Cardiac muscle cell (in vitro differentiated cells and primary cell): ENCODE measurements at regions not wholly inside any gene's neighbourhood (a gene's known extent, or its start where the extent isn't known, plus 50 kb on each side); places are given as distances from the start of the nearest gene placed in this dataset.

Source experiments
- DNase-seq, 2 donors: peaks; one replicate each; pipeline versions ENCODE4 v3.0.0 to v3.0.0-alpha.2; 2010 to 2017; ENCODE audit warnings: low read depth in 1 of 2, low spot score in 1 of 2
- H3K27ac ChIP-seq: fragments of 200-600 bp; sonication (generic); 2 replicates; pipeline ENCODE4 v1.5.1; 2016
- H3K27me3 ChIP-seq: fragments of 200-600 bp; sonication (generic); 2 replicates; pipeline ENCODE4 v1.6.0; 2016; ENCODE audit warnings: control low read depth
- H3K36me3 ChIP-seq: fragments of 200-600 bp; sonication (generic); 2 replicates; pipeline ENCODE4 v1.5.1; 2016; ENCODE audit warnings: control low read depth
- H3K4me1 ChIP-seq: fragments of 200-600 bp; sonication (generic); 2 replicates; pipeline ENCODE4 v1.8.1; 2017; ENCODE audit warnings: low read depth, mild to moderate bottlenecking, mixed run types
- H3K4me3 ChIP-seq: fragments of 200-600 bp; sonication (generic); 2 replicates; pipeline ENCODE4 v1.5.1; 2016; ENCODE audit warnings: mild to moderate bottlenecking
- H3K9me3 ChIP-seq: fragments of 200-600 bp; sonication (generic); 2 replicates; pipeline ENCODE4 v1.5.1; 2017; ENCODE audit warnings: low read depth, mild to moderate bottlenecking, control low read depth
- TF ChIP-seq, protein P1 (sequence below): IDR thresholded peaks from 2 replicates; pipeline ENCODE4 v1.5.1; 2012; ENCODE audit warnings: low read depth, mild to moderate bottlenecking, low read length

DNA sequence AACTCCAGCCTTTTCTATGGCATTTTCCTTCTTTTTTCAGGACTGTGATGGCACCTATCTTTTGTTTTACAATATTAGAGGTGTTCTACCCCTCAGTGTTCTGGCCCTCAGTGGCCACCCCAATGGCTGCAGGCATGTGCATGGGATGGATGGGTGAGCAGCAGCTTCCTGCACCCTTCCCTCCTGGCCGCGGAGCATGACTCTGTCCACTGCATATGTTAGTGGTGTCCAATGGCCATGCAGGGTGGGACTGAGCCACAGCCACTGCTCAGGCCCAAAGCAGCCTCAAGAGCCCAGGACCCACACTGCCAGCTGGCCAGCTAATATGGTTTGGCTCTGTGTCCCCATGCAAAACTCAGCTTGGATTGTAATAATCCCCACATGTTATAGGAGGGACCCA, 1032.3 kb upstream of the FBXO33 start:
- no peak for DNase-seq
- H3K9me3 ChIP-seq = no peaks in the 10 kb centered on the region
- TF ChIP-seq, protein P1, sequence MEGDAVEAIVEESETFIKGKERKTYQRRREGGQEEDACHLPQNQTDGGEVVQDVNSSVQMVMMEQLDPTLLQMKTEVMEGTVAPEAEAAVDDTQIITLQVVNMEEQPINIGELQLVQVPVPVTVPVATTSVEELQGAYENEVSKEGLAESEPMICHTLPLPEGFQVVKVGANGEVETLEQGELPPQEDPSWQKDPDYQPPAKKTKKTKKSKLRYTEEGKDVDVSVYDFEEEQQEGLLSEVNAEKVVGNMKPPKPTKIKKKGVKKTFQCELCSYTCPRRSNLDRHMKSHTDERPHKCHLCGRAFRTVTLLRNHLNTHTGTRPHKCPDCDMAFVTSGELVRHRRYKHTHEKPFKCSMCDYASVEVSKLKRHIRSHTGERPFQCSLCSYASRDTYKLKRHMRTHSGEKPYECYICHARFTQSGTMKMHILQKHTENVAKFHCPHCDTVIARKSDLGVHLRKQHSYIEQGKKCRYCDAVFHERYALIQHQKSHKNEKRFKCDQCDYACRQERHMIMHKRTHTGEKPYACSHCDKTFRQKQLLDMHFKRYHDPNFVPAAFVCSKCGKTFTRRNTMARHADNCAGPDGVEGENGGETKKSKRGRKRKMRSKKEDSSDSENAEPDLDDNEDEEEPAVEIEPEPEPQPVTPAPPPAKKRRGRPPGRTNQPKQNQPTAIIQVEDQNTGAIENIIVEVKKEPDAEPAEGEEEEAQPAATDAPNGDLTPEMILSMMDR = no peak
- H3K27me3 ChIP-seq = no peaks in the 10 kb centered on the region
- H3K4me1 ChIP-seq = no peaks in the 10 kb centered on the region
- H3K36me3 ChIP-seq = no peaks in the 10 kb centered on the region
- no peak overlapping the region for H3K4me3 ChIP-seq
- no peak overlapping the region for H3K27ac ChIP-seq

DNA sequence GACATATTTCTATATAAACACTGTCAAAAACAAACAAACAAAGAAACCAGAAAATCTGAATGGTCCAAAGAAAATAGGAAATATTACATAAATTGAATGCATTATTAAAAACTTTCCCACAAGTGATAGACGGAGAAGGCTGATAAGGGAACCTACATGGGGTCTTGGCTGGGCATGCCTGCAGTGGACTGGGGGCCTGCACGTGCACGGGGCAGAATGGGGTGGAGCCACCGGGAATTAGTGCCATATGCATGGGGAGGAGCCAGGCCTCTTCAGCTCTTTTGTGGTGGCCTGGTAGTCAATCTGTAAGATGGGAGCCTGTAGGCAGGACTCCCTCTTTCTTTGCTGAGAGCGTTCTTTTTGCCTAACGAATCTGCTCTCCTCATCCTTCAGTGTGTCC, 1031.7 kb upstream of the FBXO33 start:
- Histone ChIP-seq H3K27ac (no peak overlapping the region), H3K9me3 (no peaks in the 10 kb centered on the region), H3K36me3 (no peaks in the 10 kb centered on the region), H3K4me1 (no peaks in the 10 kb centered on the region), H3K27me3 (no peaks in the 10 kb centered on the region), H3K4me3 (no peak overlapping the region)
- TF ChIP-seq, protein P1 = no peak
- DNase-seq = no peak

DNA sequence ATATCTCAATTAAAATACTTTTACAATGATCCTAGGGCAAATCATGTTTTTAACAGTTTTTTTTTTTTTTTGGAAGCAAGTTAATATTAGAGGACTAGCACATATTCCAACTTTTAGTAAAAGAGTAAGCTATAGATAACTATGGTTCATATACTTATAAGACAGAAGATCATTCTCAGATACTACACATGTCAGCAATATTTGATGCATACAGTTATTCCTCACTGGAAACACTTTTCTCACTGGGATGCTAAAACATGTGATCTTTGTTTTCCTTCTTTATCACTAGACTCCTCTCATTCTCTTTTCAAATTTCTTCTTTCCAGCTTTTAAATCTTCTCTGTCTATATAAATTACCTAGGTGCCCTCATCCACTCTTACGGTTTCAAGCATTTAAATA, 1020.4 kb upstream of the FBXO33 start:
- no peak overlapping the region for H3K27ac ChIP-seq
- H3K4me1 ChIP-seq = no peaks in the 10 kb centered on the region
- no peak for DNase-seq
- H3K4me3 ChIP-seq = no peak overlapping the region
- H3K9me3 ChIP-seq = no peaks in the 10 kb centered on the region
- H3K27me3 ChIP-seq = no peaks in the 10 kb centered on the region
- no peaks in the 10 kb centered on the region for H3K36me3 ChIP-seq
- TF ChIP-seq, protein P1 = no peak

DNA sequence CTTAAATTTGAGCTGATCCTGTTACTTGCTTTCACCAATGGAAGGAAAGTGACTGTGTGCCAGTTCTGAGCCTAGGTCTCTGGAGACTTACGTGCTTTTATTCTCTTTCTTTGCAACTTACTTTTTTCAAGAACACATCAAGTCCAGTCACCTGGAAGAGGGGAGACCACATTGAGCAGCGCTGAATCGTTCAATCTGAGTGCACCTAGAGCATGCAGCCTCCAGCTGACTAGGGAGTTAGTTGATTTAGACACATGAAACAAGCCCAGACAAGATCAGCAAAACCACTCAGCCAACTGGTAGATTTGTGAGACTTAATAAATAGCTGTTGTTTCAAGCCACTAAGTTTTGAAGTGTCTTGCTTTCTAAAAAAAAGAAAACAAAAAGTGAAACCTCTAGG, 1014.8 kb upstream of the FBXO33 start:
- Histone ChIP-seq H3K9me3 (no peaks in the 10 kb centered on the region), H3K27me3 (no peaks in the 10 kb centered on the region), H3K4me3 (no peak overlapping the region), H3K36me3 (no peaks in the 10 kb centered on the region), H3K4me1 (no peaks in the 10 kb centered on the region), H3K27ac (no peak overlapping the region)
- TF ChIP-seq, protein P1 = no peak
- DNase-seq = no peak

DNA sequence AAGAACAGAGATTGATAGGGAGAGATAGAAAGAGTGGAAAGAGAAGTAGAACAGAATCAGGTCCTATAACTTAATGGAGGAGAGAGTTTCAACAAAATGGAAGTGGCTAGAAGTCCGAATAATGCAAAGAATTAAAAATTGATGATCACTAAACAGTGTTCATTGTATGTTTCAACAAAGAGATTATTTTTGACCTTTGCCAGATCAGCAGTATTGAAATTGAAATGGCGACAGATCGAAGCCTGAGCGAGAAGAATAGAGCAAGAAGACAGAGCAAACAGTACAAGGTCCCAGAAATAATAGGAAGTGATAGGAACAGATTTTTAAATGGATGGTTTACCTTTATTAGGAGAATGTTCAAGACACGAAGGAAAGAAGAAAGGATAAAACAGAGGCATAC, 1012.8 kb upstream of the FBXO33 start:
- H3K9me3 ChIP-seq = no peaks in the 10 kb centered on the region
- TF ChIP-seq, protein P1 = no peak
- no peaks in the 10 kb centered on the region for H3K36me3 ChIP-seq
- no peak for DNase-seq
- no peak overlapping the region for H3K4me3 ChIP-seq
- H3K27me3 ChIP-seq = no peaks in the 10 kb centered on the region
- no peak overlapping the region for H3K27ac ChIP-seq
- no peaks in the 10 kb centered on the region for H3K4me1 ChIP-seq

DNA sequence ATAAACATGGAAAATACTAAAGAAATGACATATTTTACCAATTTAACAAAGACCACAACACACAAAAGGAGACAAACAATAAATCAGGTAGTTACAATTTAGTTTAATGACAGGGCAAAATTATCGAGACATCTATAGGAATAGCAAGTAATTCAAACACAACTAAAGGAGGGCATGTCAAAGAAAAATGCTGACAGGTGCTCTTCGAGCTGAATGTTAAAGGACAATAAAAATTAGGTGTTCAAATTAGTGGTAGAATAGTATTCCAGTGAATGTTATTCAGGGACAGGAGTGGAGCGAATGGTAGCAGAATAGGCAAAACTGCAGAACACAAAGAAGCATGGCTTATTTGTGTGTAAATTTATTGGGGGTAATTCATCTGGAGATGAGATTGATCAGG, 1004.3 kb upstream of the FBXO33 start:
- Histone ChIP-seq H3K9me3 (no peaks in the 10 kb centered on the region), H3K27me3 (no peaks in the 10 kb centered on the region), H3K36me3 (no peaks in the 10 kb centered on the region), H3K4me1 (no peaks in the 10 kb centered on the region), H3K27ac (no peak overlapping the region), H3K4me3 (no peak overlapping the region)
- TF ChIP-seq, protein P1 = no peak
- DNase-seq = no peak
